GM21619 (cell line): ENCODE measurements at regions not wholly inside any gene's neighbourhood (a gene's known extent, or its start where the extent isn't known, plus 50 kb on each side); places are given as distances from the start of the nearest gene placed in this dataset.
"Not testable (repeated sequence)": the region's sequence is repeated elsewhere in the genome, so short reads cannot be mapped to it uniquely, and the experiment has no call there.

Experiments used
- ATAC-seq: cut with Tn5 transposase; IDR thresholded peaks from one replicate; pipeline ENCODE4 v1.9.1; 2021; ENCODE audit not compliant: unreplicated experiment

DNA sequence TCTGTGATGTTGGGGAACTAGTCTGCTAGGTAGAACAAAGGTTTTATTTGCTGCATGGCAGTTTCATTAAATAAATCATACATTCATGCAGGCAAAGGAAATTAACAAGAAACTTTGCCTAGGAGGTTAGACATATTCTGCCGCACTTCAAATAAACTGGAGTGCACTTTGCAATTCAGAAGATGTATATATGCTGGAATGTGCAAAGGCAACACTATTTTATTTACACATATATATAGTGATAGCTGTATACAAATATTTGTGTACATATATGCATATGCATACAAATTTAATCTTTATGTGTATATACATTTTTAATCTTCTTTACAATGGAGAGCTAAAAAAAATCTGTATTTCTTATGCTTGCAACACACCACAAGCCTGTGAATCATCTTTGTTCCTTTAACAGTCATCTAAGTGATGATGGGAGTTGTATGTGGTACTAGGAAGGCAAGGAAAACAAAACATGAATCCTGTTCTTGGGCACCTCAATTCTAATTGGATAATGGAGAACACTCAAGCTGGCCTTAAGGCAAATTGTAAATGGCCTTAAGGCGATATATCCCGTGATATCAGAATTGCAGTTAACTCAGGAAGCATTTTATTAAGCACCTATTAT, 605.8 kb upstream of the CAMK1G start:
- no peak for ATAC-seq

DNA sequence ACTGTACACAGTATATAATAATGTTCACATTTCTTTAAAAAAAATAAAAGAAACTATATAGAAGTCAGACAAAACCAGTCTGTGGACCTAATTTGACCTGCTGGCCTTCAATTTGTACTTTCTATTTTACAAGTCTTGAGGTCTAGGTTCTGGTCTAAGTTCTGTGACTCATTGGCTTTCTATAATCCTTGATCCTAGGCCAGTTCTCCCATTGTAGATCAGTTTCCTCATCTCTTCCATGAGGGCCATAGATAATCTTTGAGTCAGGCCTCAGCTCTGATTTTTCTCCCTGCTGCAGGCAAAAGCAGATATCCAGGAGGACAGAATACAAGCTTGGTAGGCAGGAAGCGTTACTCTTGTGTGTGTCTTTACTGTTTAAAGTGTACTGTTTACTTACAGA, 603.7 kb upstream of the CAMK1G start:
- ATAC-seq: no peak

DNA sequence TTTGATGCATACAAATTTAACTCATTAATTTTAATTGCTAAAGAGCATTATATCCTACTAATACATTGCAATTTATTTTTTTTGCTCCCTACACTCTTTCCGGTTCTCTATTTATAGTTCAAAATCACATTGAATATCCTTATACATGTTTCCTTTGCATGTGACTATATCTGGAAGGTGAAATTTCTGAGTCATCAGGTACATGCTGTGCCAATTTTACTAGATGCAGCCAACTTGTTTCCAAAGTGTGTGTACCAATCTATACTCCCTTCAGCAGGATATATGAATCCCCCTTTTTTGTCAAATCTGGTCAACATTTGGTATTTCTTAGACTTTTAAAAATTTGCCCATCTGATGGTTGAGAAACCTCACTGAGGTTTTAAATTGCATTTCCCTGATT, 602.9 kb upstream of the CAMK1G start:
- ATAC-seq: no peak

DNA sequence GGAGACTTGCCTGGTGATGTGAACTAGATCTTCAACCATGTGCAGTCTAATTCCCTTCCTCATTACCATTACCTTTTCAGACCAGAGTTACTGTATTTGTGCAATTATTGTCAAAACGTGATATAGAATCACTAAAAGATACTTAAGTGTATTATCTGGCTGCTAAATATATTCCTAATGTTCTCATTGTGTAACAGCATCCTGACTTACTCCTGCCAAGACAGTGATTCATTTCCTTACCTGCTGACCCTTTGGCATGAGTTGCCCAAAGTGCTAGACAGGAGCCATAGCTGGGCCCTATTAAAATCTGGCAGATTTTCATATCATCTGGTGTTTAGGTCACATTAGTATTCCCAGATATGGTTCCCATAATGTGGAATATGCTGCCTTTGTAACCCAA, 598.3 kb upstream of the CAMK1G start:
- ATAC-seq: no peak

DNA sequence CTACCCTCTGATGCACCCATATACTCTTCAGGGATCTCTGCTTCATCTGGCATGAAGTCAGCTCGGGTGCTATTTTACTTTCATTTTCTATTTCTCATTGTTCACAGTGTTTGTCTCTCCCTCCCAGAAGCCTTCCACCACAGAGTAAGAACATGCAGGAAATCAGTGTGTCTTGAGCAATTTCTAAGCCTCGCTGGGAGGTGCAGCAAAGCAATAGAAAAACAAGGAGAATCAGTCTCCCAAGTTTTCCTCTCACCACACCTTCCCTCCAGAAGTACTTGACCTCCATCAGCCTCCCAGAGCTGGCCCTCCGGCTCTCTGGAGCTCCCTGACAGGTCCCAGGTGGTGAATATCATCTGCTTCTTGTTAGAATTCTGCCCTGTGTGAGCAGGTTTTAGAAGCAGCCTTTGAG, 594.7 kb upstream of the CAMK1G start:
- ATAC-seq: peak; percentile 100

DNA sequence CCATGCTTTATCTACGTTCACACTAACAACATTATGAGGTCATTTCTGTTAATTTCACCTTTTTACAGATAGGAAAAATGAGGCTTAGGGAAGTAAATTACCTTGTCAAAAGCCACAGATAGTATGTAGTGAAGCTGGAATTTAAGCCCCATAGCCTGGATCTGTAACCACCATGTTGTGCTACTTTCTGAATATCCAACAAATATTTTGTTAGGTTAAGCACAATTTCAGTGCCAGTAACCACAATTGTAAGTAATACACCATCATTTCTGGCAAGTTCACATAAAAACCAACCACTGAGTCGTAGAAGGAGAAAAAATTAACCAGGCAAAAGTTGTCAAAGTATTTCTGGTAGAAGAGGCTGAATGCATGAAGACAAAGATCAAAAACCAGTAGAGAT, 593.1 kb upstream of the CAMK1G start:
- ATAC-seq: no peak

DNA sequence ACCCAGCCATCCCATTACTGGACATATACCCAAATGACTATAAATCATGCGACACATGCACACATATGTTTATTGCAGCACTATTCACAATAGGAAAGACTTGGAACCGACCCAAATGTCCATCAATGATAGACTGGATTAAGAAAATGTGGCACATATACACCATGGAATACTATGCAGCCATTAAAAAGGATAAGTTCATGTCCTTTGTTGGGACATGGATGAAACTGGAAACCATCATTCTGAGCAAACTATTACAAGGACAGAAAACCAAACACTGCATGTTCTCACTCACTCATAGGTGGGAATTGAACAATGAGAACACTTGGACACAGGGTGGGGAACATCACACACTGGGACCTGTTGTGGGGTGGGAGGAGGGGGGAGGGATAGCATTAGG, 586.5 kb upstream of the CAMK1G start:
- ATAC-seq: not testable (repeated sequence)

DNA sequence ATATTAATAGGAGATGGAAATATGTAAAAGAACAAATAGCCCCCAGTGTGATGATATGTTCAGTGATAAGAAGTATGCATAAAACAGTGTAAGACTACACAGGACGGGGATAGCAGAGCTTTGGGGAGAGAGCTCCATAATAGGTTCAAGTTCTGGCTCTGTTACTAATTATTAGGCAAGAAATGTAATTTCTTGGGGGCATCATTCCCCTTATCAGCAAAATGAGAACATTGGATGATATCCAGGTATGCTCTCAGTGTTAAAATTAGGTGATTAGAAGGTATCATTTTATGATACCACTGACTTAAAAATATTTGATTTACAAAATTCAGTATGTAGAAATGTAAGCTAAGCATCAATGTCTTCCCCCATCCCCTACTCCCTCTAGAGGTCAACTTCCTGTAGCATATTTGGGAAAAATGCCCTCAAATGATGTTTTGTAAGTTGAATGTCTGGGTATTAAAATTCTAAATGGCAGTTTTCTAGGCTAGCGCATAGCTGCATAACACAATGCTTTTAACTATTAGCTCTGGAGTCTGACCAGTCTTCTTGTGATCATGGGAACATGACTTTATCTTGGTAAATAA, 585.7 kb upstream of the CAMK1G start:
- no peak for ATAC-seq

DNA sequence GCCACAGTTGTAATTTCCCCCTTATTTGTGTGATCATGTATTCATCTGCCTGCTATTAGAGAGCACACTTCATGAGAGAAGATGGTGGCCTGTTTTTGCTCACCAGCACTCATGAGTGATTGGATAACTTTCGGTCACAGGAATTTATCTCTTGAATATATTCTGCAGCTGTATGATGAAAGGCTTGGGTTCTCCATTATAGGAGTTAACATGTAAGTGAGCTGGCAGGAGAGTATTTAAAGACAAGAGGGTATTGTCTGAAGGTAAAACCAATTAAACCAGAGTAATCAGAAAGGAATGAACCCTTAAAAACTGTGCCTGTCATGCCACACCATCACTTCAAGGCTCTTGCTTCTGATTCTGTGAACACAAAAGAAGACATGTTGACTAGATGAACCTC, 574.9 kb upstream of the CAMK1G start:
- no peak for ATAC-seq

DNA sequence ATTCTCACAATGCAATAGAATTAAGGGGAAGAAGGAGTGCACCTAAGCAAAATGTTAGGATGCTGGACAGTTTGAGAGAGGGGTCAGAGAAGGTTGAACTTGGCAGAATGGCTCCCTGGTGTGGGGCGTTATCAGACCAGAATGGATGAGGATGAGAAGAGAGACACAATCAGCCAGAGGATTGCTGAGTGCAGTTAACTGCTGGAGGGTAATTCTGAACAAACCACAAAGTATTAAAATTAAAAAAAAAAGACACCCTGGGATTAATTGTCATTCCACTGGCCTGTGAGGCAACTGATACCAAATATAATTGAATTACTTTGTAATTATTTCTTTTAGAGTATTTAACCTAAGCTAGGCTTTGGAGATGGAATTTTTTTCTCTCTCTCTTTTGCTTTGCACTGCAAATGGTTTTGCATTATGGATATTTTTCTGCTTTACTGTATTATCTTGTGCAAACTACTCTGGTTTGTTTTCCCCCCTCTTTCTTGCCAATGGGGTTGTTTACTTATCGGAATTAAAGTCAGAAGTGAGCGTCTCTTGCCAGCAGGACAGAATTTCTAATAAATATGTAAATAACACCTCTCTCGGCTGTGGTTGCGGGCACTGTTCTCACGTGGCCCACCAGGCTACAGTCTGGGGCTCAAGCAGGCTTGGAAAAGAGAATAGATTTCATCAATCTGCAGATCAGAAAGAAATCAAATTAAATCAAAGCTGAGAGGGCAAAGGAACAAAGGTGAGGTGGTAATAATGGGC, 572.9 kb upstream of the CAMK1G start:
- ATAC-seq: no peak

DNA sequence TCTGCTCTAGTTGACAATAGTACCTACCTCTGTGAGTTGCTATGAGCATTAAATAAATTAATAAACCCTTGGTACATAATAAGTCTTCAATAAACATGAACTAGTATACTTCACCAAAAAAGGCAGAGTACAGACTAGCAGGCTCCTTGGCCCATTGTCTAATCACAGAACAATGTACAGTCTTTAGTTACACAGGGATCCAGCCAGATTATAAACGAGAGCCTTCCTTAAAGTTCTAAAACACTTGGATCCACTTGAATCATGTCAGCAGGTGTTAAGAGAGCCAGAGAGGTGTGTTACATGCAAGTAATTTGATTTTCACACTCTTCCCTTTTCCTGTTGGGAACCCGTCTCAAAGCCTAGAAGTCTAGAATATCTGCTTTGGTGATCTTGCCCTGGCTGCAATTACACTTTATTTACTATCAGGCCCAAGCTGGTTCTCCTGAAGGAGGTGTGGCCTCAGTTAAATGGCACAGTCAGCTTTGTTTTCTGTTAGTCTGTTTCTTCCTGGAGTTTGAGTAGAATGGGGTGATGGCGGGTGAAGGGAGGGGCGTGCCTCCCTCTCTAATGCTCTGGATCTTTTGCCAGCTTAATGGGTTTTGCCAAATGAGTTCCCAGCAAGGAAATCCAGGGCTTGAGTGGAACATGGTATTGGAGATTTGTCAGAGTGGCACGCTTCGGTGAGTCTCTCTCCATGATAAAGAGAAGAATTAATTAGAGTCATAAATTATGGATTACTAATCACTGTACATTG, 570.9 kb upstream of the CAMK1G start:
- ATAC-seq: no peak

DNA sequence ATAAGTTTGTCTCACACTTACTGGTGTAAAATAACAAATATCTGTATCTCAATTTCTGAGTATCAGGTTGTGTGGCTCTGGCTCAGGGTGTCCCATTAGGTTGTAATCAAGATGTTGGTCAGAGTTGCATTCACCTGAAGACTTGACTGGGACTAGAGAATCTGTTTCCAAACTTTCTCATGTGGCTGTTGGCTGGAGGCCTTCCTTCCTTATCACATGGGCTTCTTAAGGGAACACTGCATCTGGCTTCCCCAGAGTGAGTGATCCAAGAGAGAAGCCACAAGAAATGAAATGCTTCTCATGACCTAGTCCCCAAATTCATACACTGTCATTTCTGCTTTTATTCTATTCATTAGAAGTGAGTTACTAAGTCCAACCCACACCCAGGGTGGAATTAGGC, 568.4 kb upstream of the CAMK1G start:
- no peak for ATAC-seq

DNA sequence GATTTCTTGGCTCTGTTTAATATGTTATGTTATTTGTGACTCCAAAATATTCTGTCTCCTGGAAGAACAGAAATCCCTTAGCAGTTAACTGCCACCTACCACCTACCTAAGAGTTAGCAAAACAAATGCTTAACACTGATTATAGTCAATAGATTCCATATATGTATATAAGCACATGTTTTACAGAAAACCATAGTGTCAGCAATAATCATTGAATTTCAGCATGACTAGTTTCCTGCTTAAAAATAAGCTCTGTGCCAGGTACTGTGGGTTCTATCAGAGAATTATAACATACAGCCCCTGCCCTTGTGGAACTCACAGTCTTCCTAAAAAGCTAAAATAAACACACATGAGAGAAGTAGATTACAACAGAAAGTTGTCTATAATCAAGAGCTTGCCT, 561.9 kb upstream of the CAMK1G start:
- ATAC-seq: no peak

DNA sequence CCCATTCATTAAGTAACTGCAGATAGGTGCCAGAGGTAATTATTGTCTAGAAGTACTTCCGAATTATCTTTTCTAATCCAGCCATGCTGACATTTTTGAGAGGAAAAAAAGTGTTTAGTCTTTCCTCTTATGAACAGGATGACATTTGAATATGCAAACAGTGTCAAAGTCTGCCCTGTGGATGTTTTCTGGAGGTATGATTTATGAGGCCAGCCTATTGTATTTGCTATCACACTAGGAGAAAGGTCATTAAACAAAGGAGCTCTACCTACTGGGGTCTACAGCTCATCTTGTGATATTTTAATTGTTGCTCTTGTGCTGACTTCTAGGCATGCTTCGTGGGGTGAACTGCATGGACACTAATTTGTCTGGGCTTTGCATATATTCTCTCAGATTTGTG, 559.7 kb upstream of the CAMK1G start:
- ATAC-seq: no peak

DNA sequence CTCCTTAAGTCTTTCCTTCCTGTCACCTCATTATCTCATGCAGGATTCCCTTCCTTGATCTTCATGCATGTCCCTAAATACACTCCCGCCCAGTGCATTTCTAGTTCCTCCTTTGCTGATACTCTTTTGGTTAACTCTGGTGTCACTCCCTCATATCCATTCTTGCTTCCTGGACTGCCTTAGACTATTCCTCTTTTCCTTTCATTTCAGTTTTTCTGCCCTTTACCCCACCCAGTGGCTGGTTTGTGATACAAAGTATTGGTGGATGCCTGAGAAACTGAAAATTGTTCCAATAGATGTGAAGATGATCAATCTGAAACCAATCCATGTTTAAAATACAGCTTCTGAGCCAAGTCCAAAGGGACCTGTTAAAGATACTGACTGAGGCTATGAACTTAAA, 553.8 kb upstream of the CAMK1G start:
- no peak for ATAC-seq

DNA sequence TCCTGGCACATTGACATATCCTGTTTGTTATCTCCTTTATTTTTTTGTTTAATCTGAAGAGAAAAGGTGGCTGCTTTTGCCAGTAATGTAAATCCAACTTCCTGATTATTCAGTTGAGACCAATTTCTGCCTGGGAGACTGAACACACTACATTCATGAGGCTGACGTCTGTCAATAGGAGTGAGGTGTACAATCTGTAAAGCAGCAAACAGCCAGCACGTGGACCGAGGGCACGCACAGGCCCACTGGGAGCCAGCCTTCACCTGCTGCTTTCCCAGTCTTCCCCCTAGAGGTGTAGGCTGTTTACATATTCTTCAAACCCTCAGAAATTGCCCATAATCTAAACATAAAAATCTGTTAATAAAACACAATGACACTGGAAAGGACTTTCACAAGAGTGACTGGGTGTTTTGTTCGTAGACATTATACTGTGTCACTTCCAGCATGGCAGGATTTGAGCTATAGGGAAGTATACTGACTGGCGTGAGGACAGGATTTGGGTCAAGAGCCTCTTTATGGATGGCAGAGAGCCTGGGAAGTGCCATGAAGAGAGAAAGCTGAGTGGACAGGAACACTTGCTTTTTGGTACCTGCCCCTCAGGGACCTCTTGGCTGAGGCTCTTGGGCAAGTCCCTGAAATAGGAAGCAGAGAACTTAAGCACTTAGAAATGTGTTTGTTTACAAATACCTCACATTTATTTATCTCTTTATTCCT, 552.9 kb upstream of the CAMK1G start:
- no peak for ATAC-seq

DNA sequence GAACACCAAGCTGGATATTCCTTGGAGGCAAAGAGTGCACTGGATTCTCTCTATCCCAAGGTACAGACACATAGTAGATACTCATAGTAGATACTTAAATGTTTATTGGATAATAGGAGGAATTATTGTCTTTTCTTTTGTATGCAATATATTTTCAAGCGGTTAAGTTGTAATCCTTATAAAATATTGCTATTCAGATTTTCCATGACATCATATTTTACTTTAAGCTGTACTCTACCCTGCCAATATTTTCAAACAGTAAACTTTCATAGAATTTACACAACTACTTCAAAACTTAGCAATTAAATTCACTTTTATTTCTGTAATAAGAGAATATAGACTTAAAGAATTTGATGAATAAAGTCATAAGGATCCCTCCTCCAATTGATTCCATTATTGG, 546.5 kb upstream of the CAMK1G start:
- no peak for ATAC-seq

DNA sequence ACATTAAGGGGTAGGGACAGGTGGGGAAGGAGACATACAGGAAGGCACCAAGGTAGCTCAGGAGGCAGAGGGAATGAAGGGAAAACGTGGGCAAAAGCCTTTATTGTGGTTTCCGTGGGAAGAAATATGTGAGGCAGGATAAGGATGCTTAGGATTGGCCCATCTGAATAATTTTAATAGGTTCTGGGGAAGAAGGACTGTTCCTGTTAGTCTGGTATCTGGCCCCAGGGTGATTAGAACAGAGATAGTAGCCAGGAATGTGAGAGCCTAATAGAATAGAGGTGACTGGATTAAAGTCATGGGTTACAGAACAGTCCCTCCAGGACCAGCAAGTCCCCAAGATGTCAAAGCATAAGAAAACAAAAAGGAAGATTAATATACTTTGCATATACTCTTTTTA, 545.2 kb upstream of the CAMK1G start:
- no peak for ATAC-seq

DNA sequence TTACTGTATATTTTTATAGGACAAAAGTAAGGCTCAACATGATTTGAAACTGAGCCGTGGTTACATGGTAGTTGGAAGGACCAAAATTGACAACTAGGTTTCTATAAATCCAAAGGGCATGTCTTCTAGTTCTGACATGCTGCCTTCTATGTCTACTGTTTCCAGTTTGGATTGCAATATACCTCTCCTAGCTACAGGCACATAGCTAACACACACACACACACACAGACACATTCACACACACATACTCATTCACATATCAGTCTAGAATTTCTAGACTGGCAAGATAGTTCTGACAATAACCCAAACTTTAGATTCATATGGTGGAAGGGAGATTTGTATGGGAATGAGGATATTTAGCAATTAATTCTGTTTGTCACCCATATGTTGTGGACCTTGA, 544.8 kb upstream of the CAMK1G start:
- ATAC-seq: no peak

DNA sequence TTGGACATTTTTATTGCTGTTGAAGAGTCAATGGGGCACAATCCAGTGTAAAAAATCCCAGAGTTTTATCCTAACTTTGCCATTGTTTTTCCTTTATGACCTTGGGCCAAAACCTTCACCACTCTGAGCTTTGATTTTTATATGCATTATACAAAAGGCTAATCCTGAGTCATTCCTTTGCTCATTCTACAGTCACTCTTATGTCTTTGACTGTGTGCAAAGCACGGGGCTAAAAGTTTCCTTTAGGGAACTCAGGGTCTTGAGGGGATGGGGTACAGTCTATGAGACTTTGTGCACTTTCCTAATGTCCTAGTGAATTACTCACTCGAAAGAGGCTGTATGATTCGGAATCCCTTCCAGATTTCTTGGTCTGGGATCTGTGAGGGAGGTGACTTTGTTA, 543.2 kb upstream of the CAMK1G start:
- ATAC-seq: no peak

DNA sequence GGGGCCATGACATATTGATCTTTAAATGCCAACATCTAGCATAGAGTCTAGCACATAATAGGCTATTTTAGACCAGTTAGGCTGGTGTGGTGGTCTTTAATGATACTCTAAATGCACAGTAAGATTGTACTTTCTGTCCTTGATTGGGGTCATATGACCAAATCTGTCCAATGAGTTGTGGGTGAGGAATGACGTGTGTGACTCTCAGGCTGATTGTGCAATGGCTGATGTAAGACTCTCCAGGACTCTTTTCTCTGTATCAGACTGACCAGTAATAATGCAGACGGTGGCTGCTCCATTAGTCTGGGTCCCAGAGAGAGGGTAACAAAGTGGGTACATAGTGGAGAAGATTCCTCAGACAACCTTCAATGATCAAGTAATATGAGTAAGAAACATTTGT, 541.6 kb upstream of the CAMK1G start:
- ATAC-seq: no peak
